ENCODE measurements at regions not wholly inside any gene's neighbourhood (a gene's known extent, or its start where the extent isn't known, plus 50 kb on each side); places are given as distances from the start of the nearest gene placed in this dataset.
A peak's percentile ranks its signal among the peaks of the same experiment; 100 is the strongest.

DNA sequence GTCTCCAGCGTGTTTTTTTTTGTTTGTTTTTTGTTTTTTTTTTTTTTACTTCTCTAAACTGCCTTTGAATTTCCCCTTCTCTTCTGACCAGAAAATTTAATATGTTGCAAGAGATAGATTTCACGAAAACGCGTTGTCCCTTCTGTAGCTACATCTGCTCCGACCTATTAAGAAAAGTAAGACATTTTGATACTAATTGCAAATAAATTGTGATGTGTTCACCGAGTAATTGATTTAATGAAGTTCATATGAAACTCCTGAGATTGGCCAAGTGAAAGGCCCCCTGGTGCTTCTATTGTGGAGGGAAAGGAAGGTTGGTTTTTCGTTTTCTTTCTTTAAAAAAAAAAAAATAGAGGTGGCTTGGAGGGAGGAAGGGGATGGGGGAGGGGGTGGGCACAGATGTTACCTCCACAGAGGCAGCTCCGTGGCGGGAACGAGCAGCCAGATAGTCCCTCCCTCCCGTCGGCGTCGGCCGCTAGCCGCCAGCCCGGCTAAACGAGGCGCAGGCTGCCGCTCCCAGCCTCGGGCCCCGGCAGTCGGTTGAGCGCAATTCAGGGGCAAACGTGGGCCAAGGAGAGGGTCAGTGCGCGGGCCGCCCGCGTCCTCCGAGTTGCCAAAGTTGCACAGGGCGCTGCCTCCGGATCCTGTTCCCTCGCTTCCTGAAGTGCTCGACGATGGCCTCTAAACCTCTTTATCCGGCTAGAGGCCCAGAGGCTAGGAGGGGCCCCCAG, 139.1 kb upstream of the ZIC3 start:
- Histone ChIP-seq H3K27ac (no peak overlapping the region), H3K27me3 (peaks cover 68% of the 10 kb centered on the region), H3K36me3 (replicated peaks in 1 of 2) (no peaks in the 10 kb centered on the region), H3K4me1 (replicated peaks in 1 of 2) (peaks cover 6 to 7% of the 10 kb centered on the region in 2 donors), H3K4me3 (peak overlapping the region in 1 of 4 donors; percentile 59), H3K9me3 (replicated peaks in 1 of 3) (no peaks in the 10 kb centered on the region)
- intact Hi-C loops (cut with DNase I): no loop called here
- 6 to 51% (median 17%) methylated on average over 22 to 37 of the region's 37 CpGs for WGBS, 4 donors
- no peak for DNase-seq
- TF ChIP-seq, protein P1, sequence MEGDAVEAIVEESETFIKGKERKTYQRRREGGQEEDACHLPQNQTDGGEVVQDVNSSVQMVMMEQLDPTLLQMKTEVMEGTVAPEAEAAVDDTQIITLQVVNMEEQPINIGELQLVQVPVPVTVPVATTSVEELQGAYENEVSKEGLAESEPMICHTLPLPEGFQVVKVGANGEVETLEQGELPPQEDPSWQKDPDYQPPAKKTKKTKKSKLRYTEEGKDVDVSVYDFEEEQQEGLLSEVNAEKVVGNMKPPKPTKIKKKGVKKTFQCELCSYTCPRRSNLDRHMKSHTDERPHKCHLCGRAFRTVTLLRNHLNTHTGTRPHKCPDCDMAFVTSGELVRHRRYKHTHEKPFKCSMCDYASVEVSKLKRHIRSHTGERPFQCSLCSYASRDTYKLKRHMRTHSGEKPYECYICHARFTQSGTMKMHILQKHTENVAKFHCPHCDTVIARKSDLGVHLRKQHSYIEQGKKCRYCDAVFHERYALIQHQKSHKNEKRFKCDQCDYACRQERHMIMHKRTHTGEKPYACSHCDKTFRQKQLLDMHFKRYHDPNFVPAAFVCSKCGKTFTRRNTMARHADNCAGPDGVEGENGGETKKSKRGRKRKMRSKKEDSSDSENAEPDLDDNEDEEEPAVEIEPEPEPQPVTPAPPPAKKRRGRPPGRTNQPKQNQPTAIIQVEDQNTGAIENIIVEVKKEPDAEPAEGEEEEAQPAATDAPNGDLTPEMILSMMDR (IDR thresholded peaks at IDR 0.05): no peak
- TF ChIP-seq POLR2A (IDR thresholded peaks at IDR 0.05): no peak

DNA sequence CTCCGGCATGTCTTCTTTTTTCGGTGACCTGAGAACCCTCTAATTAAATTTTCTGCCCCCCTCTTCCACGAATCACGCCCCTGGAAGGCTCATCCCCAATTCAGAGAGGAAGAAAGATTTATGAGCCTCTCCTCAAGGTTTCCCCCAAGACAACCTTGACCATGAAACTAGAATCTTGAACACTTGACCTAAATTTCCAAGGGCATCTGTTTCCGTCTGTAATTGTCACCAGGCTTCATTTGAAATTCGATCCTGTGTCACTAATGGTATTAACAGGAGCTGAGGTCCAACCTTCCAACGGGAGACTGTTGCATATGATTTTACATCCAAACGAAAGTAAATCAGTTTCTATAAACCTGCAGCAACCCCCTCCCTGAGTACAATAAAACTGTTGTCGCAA, 139.9 kb upstream of the ZIC3 start:
- Histone ChIP-seq H3K27me3 (peaks cover 77% of the 10 kb centered on the region), H3K27ac (no peak overlapping the region), H3K4me3 (no peak overlapping the region), H3K36me3 (replicated peaks in 1 of 2) (no peaks in the 10 kb centered on the region), H3K4me1 (replicated peaks in 1 of 2) (peaks cover 6 to 7% of the 10 kb centered on the region in 2 donors), H3K9me3 (replicated peaks in 1 of 3) (no peaks in the 10 kb centered on the region)
- DNase-seq: no peak
- intact Hi-C loops (cut with DNase I): no loop called here
- WGBS, 4 donors: 5 to 28% (median 12%) methylated on average over 7 to 9 of the region's 9 CpGs
- no peak for TF ChIP-seq POLR2A (IDR thresholded peaks at IDR 0.05)
- TF ChIP-seq, protein P1 (IDR thresholded peaks at IDR 0.05): no peak

DNA sequence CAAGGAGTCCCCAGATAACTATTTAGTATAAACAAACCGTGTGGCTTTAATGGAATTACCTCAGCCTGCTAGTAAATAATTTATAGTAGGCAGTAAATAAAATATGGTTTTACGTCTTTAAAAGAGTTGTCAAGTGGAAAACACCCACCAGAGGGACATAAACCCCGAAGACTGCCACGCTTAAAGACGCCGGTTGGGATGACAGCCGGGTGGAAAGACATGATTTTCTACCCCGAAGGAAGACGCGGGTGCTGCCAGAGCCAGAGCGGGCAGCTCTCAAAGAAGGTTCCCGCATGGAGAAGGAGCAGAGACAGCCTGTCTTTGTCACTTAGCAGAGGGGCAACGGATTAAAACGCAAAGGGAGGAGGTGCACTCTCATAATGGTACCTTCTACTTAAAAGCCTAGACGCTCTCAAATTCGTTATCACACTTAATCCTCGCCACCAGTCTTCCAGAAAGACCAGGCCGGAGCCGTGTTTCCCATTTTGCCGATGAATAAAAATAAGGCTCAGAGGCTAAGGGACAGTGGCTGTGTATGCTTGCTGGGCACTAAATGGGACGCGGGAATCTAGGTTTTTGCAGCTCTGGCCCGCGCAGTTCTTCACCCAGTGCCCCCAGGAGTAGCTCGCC, 140.5 kb upstream of the ZIC3 start:
- intact Hi-C loops (cut with DNase I): no loop called here
- Histone ChIP-seq H3K4me1 (replicated peaks in 1 of 2) (peaks cover 6 to 7% of the 10 kb centered on the region in 2 donors), H3K4me3 (no peak overlapping the region), H3K27me3 (peaks cover 81% of the 10 kb centered on the region), H3K9me3 (replicated peaks in 1 of 3) (no peaks in the 10 kb centered on the region), H3K36me3 (replicated peaks in 1 of 2) (no peaks in the 10 kb centered on the region), H3K27ac (no peak overlapping the region)
- no peak for DNase-seq
- WGBS, 4 donors: 4 to 24% (median 13%) methylated on average over 23 to 25 of the region's 25 CpGs
- TF ChIP-seq POLR2A (IDR thresholded peaks at IDR 0.05): no peak
- TF ChIP-seq, protein P1 (IDR thresholded peaks at IDR 0.05): no peak

DNA sequence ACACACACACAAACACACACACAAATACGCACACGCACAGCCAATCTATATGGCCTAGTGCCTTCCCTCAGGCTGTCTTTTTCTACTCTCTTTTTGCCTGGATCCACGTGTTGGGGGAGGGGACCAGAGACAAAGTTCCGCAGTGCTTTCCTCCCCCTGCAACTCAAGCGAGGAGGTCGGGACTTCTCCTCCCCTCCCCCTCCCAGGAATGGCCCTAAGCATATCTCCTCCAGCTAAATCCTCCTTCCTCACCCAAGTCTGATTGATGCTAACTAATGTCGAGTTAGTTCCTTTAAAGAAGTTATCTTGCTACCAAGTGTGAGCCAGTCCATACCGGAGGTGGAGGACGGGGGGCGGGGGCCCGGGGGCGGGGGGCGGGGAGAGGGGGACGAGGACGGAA, 141.2 kb upstream of the ZIC3 start:
- Histone ChIP-seq H3K9me3 (replicated peaks in 1 of 3) (no peaks in the 10 kb centered on the region), H3K27ac (no peak overlapping the region), H3K36me3 (replicated peaks in 1 of 2) (no peaks in the 10 kb centered on the region), H3K4me3 (no peak overlapping the region), H3K4me1 (replicated peaks in 1 of 2) (peaks cover 6 to 7% of the 10 kb centered on the region in 2 donors), H3K27me3 (peaks cover 80% of the 10 kb centered on the region)
- 1 to 24% (median 12%) methylated on average over 15 of the region's 15 CpGs; no CpG with 5 or more reads in 1 of the 4 donors for WGBS, 4 donors
- no peak for DNase-seq
- no peak for TF ChIP-seq POLR2A (IDR thresholded peaks at IDR 0.05)
- TF ChIP-seq, protein P1 (IDR thresholded peaks at IDR 0.05): no peak
- intact Hi-C loops (cut with DNase I): no loop called here

All from adrenal gland (tissue), 9 donors.